ENCODE measurements at regions not wholly inside any gene's neighbourhood (a gene's known extent, or its start where the extent isn't known, plus 50 kb on each side); places are given as distances from the start of the nearest gene placed in this dataset.

DNA sequence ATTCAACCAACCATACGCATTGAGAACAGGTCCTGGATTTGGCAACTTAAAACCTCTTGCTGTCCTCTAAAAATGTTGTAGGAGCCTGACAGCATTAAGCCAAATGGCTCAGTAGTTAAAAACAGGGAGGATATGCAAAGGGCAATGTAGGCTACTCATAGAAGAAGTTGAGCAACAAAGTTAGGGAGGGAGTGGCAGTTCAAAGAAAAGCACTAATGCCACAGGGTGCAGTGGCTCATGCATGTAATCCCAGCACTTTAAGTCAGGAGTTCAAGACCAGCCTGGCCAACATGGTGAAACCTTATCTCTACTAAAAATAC lies 92.9 kb upstream of the ERG start:
- TF ChIP-seq CTCF (CRISPR knock-in tag; IDR thresholded peaks at IDR 0.05) = no peak
- no peak for TF ChIP-seq KAT2B (IDR thresholded peaks at IDR 0.05; ENCODE audit: borderline replicate concordance, low read depth, low read length)
- TF ChIP-seq YY1 (IDR thresholded peaks at IDR 0.05; ENCODE audit: insufficient read depth, insufficient replicate concordance, low read depth, low read length) = no peak
- no peak for TF ChIP-seq POLR2G (IDR thresholded peaks at IDR 0.05; ENCODE audit: low read depth, low read length)
- no peak for TF ChIP-seq BHLHE40 (IDR thresholded peaks at IDR 0.05; ENCODE audit: low read length)
- TF ChIP-seq PREB (CRISPR knock-in tag; IDR thresholded peaks at IDR 0.05) = no peak
- TF ChIP-seq FOXP1 (IDR thresholded peaks at IDR 0.05) = no peak
- TF ChIP-seq FOXP1 (CRISPR knock-in tag; IDR thresholded peaks at IDR 0.05) = no peak
- no peak for TF ChIP-seq TFDP1 (CRISPR knock-in tag; IDR thresholded peaks at IDR 0.05; ENCODE audit: borderline replicate concordance)
- no peak for TF ChIP-seq NFYB (CRISPR knock-in tag; IDR thresholded peaks at IDR 0.05)
- no peak for TF ChIP-seq POLR2A (IDR thresholded peaks at IDR 0.05; ENCODE audit: insufficient read depth in 1 of 2, low read depth in 2 of 2, low read length in 2 of 2)
- no peak for TF ChIP-seq ARID4A (CRISPR knock-in tag; IDR thresholded peaks at IDR 0.05; ENCODE audit: borderline replicate concordance)
- no peak for TF ChIP-seq EP300 (IDR thresholded peaks at IDR 0.05; ENCODE audit: low read depth in 2 of 2, low read length in 2 of 2)
- no peak for TF ChIP-seq EP300 (CRISPR knock-in tag; IDR thresholded peaks at IDR 0.05; ENCODE audit: borderline replicate concordance)
